Right lobe of liver (tissue), 4 donors: ENCODE measurements at regions not wholly inside any gene's neighbourhood (a gene's known extent, or its start where the extent isn't known, plus 50 kb on each side); places are given as distances from the start of the nearest gene placed in this dataset.

Experiments used
- CTCF ChIP-seq, 4 donors: fragments of 200-600 bp in 3 of 4; fragments of 450-650 bp in 1 of 4; IDR thresholded peaks; one replicate each; pipeline versions ENCODE4 v1.5.1 to v1.8.0; 2016 to 2022; ENCODE audit warnings: antibody characterized with exemption in 4 of 4, mild to moderate bottlenecking in 2 of 4
- POLR2A ChIP-seq: fragments of 450-650 bp; IDR thresholded peaks from one replicate; pipeline ENCODE4 v1.6.1; 2017; ENCODE audit warnings: antibody characterized with exemption, mild to moderate bottlenecking
- donor health status: DM: no; HTN: no; CAD: no.
- donor health status: DM: no; HTN: no; CAD: no.
- donor health status: DM: no; HTN: yes; CAD: no.

- TF ChIP-seq CTCF (IDR thresholded peaks at IDR 0.05) (no peak), POLR2A (no peak)
These were observed 1180.0 kb upstream of the TENM3 start for GRCh38 chr4:181063212-181063611.
